ENCODE measurements at regions not wholly inside any gene's neighbourhood (a gene's known extent, or its start where the extent isn't known, plus 50 kb on each side); places are given as distances from the start of the nearest gene placed in this dataset.

DNA sequence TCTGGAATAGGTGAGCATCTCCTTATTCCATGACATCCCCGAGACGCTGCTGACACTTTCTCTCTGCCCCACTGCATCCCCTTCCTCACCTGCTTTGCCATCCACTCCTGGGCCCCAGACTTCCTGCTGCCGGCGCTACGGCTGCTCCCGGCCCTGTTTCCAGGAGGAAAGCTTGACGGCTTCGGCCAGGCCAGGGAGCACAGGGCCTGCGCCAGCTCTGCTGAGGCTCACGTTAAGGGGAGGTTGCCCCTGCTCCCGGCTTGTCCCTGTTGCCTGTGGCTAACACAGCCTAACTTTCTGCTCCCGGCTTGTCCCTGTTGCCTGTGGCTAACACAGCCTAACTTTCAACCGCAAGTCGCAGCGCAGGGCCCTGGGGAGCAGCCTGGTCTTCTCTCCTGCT is 177.3 kb upstream of the RGMA start:
- ATAC-seq: no peak
- TF ChIP-seq ZNF8 (CRISPR knock-in tag; IDR thresholded peaks at IDR 0.05) (no peak), SNAI2 (CRISPR knock-in tag; IDR thresholded peaks at IDR 0.05) (no peak), ZNF70 (CRISPR knock-in tag; IDR thresholded peaks at IDR 0.05) (no peak), TCF4 (CRISPR knock-in tag; IDR thresholded peaks at IDR 0.05; ENCODE audit: borderline replicate concordance) (no peak), ESRRG (CRISPR knock-in tag; IDR thresholded peaks at IDR 0.05) (no peak), ZNF565 (CRISPR knock-in tag; conservative IDR thresholded peaks at IDR 0.05; ENCODE audit: low read depth) (no peak), CSDC2 (CRISPR knock-in tag; IDR thresholded peaks at IDR 0.05) (no peak), OSR1 (CRISPR knock-in tag; IDR thresholded peaks at IDR 0.05) (no peak), ZFP30 (CRISPR knock-in tag; IDR thresholded peaks at IDR 0.05) (no peak), PATZ1 (CRISPR knock-in tag; IDR thresholded peaks at IDR 0.05; ENCODE audit: borderline replicate concordance) (no peak), RARB (CRISPR knock-in tag; IDR thresholded peaks at IDR 0.05) (no peak), GLIS3 (CRISPR knock-in tag; IDR thresholded peaks at IDR 0.05) (no peak), ZC3H10 (CRISPR knock-in tag; IDR thresholded peaks at IDR 0.05) (no peak), ISL1 (CRISPR knock-in tag; IDR thresholded peaks at IDR 0.05) (no peak), TOX (CRISPR knock-in tag; IDR thresholded peaks at IDR 0.05; ENCODE audit: borderline replicate concordance) (no peak), ZFP3 (CRISPR knock-in tag; IDR thresholded peaks at IDR 0.05) (no peak)
- TF ChIP-seq, protein P1, sequence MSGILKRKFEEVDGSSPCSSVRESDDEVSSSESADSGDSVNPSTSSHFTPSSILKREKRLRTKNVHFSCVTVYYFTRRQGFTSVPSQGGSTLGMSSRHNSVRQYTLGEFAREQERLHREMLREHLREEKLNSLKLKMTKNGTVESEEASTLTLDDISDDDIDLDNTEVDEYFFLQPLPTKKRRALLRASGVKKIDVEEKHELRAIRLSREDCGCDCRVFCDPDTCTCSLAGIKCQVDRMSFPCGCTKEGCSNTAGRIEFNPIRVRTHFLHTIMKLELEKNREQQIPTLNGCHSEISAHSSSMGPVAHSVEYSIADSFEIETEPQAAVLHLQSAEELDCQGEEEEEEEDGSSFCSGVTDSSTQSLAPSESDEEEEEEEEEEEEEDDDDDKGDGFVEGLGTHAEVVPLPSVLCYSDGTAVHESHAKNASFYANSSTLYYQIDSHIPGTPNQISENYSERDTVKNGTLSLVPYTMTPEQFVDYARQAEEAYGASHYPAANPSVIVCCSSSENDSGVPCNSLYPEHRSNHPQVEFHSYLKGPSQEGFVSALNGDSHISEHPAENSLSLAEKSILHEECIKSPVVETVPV (CRISPR knock-in tag; IDR thresholded peaks at IDR 0.05): no peak
- TF ChIP-seq, protein P2, sequence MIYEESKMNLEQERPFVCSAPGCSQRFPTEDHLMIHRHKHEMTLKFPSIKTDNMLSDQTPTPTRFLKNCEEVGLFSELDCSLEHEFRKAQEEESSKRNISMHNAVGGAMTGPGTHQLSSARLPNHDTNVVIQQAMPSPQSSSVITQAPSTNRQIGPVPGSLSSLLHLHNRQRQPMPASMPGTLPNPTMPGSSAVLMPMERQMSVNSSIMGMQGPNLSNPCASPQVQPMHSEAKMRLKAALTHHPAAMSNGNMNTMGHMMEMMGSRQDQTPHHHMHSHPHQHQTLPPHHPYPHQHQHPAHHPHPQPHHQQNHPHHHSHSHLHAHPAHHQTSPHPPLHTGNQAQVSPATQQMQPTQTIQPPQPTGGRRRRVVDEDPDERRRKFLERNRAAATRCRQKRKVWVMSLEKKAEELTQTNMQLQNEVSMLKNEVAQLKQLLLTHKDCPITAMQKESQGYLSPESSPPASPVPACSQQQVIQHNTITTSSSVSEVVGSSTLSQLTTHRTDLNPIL (CRISPR knock-in tag; IDR thresholded peaks at IDR 0.05; ENCODE audit: low read depth): no peak
- TF ChIP-seq, protein P3, sequence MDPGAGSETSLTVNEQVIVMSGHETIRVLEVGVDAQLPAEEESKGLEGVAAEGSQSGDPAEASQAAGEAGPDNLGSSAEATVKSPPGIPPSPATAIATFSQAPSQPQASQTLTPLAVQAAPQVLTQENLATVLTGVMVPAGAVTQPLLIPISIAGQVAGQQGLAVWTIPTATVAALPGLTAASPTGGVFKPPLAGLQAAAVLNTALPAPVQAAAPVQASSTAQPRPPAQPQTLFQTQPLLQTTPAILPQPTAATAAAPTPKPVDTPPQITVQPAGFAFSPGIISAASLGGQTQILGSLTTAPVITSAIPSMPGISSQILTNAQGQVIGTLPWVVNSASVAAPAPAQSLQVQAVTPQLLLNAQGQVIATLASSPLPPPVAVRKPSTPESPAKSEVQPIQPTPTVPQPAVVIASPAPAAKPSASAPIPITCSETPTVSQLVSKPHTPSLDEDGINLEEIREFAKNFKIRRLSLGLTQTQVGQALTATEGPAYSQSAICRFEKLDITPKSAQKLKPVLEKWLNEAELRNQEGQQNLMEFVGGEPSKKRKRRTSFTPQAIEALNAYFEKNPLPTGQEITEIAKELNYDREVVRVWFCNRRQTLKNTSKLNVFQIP (CRISPR knock-in tag; IDR thresholded peaks at IDR 0.05; ENCODE audit: borderline replicate concordance, low read depth): no peak
- TF ChIP-seq, protein P4, sequence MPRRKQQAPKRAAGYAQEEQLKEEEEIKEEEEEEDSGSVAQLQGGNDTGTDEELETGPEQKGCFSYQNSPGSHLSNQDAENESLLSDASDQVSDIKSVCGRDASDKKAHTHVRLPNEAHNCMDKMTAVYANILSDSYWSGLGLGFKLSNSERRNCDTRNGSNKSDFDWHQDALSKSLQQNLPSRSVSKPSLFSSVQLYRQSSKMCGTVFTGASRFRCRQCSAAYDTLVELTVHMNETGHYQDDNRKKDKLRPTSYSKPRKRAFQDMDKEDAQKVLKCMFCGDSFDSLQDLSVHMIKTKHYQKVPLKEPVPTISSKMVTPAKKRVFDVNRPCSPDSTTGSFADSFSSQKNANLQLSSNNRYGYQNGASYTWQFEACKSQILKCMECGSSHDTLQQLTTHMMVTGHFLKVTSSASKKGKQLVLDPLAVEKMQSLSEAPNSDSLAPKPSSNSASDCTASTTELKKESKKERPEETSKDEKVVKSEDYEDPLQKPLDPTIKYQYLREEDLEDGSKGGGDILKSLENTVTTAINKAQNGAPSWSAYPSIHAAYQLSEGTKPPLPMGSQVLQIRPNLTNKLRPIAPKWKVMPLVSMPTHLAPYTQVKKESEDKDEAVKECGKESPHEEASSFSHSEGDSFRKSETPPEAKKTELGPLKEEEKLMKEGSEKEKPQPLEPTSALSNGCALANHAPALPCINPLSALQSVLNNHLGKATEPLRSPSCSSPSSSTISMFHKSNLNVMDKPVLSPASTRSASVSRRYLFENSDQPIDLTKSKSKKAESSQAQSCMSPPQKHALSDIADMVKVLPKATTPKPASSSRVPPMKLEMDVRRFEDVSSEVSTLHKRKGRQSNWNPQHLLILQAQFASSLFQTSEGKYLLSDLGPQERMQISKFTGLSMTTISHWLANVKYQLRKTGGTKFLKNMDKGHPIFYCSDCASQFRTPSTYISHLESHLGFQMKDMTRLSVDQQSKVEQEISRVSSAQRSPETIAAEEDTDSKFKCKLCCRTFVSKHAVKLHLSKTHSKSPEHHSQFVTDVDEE (CRISPR knock-in tag; IDR thresholded peaks at IDR 0.05): no peak

DNA sequence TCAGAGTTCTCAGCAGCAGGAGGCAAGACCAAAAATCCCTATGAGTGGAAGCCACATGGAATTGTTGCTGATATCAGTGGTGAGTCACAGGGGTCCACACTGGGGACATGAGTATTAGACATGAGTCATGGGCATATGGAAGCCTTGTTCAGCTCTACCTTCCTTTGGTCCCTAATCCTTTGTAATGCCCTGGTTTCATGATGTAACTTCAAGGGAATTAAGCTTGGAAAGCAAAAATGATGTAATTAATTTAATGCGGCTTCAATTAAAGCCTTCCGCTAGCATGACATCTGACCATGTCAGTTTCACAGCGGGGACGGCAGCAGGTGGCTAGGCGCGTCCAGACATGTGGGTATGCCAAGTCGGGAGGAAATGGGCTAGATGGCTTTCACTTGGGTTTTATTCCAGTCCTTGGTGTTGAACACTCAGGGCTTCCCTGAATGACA is 176.1 kb upstream of the RGMA start:
- ATAC-seq: no peak
- no peak for TF ChIP-seq BACH2 (CRISPR knock-in tag; IDR thresholded peaks at IDR 0.05; ENCODE audit: borderline replicate concordance)
- TF ChIP-seq TCF4 (CRISPR knock-in tag; IDR thresholded peaks at IDR 0.05; ENCODE audit: borderline replicate concordance): no peak
- TF ChIP-seq SNAI2 (CRISPR knock-in tag; IDR thresholded peaks at IDR 0.05): no peak
- TF ChIP-seq ZFP30 (CRISPR knock-in tag; IDR thresholded peaks at IDR 0.05): no peak
- TF ChIP-seq ZNF565 (CRISPR knock-in tag; conservative IDR thresholded peaks at IDR 0.05; ENCODE audit: low read depth): no peak
- no peak for TF ChIP-seq CSDC2 (CRISPR knock-in tag; IDR thresholded peaks at IDR 0.05)
- no peak for TF ChIP-seq ESRRG (CRISPR knock-in tag; IDR thresholded peaks at IDR 0.05)
- TF ChIP-seq, protein P3 (CRISPR knock-in tag; IDR thresholded peaks at IDR 0.05; ENCODE audit: borderline replicate concordance, low read depth): no peak
- TF ChIP-seq PATZ1 (CRISPR knock-in tag; IDR thresholded peaks at IDR 0.05; ENCODE audit: borderline replicate concordance): no peak
- TF ChIP-seq PPARA (CRISPR knock-in tag; IDR thresholded peaks at IDR 0.05; ENCODE audit: borderline replicate concordance): no peak
- no peak for TF ChIP-seq ISL1 (CRISPR knock-in tag; IDR thresholded peaks at IDR 0.05)
- no peak for TF ChIP-seq TOX (CRISPR knock-in tag; IDR thresholded peaks at IDR 0.05; ENCODE audit: borderline replicate concordance)
- TF ChIP-seq ARNTL (CRISPR knock-in tag; IDR thresholded peaks at IDR 0.05; ENCODE audit: borderline replicate concordance, low read depth): no peak
- no peak for TF ChIP-seq ZFP3 (CRISPR knock-in tag; IDR thresholded peaks at IDR 0.05)
- TF ChIP-seq GLIS3 (CRISPR knock-in tag; IDR thresholded peaks at IDR 0.05): no peak
